ENCODE measurements at regions not wholly inside any gene's neighbourhood (a gene's known extent, or its start where the extent isn't known, plus 50 kb on each side); places are given as distances from the start of the nearest gene placed in this dataset.

GRCh38 chr3:84755860-84756259 is 202.9 kb upstream of the CADM2 start:
- no peaks in the 10 kb centered on the region for H4K20me1 ChIP-seq (replicated peaks in 1 of 2; ENCODE audit: control insufficient read depth in 1 of 2, insufficient read depth in 2 of 2, low read length in 2 of 2)
- no peak overlapping the region for H2AFZ ChIP-seq (ENCODE audit: low read length)
- no peak overlapping the region for H3K4me2 ChIP-seq (ENCODE audit: insufficient read depth in 1 of 2, low read depth in 2 of 2, low read length in 2 of 2)
- no peaks in the 10 kb centered on the region for H3K23me2 ChIP-seq (ENCODE audit: low read depth, low read length)
- H2AK5ac ChIP-seq (ENCODE audit: low read depth, low read length), result no peak overlapping the region
- no peak overlapping the region for H2BK15ac ChIP-seq (ENCODE audit: low read length)
- no peaks in the 10 kb centered on the region for H3K79me2 ChIP-seq (ENCODE audit: control insufficient read depth in 1 of 2, insufficient read depth in 2 of 2, low read length in 2 of 2)
- H2BK20ac ChIP-seq (ENCODE audit: low read length), result no peak overlapping the region
- H3K4ac ChIP-seq (replicated peaks; ENCODE audit: insufficient read length, low read depth, low read length), result no peak overlapping the region
- no peak overlapping the region for H2BK120ac ChIP-seq (replicated peaks; ENCODE audit: low read depth, low read length)
- H3K23ac ChIP-seq (ENCODE audit: insufficient read length), result no peak overlapping the region
- H3K9me3 ChIP-seq (ENCODE audit: insufficient read depth in 2 of 2, low read depth in 1 of 2, low read length in 1 of 2), result peaks cover 0 to 1% of the 10 kb centered on the region in 2 experiments; a peak in 2 of 4 replicates
- H3K14ac ChIP-seq (ENCODE audit: insufficient read length), result no peak overlapping the region
- POLR2A ChIA-PET (ENCODE audit: partially characterized antibody), result interaction anchor here (0.5 kb wide), 1 partner anchor 108 kb away, joined by 4 read pairs; no protein-coding TSS in a partner anchor
- H3K27me3 ChIP-seq (replicated peaks in 1 of 4; ENCODE audit: control insufficient read depth in 3 of 4, extremely low read depth in 1 of 4, insufficient read depth in 3 of 4, low read length in 3 of 4), result no peaks in the 10 kb centered on the region
- no peak for FAIRE-seq
- no peak overlapping the region for H2BK5ac ChIP-seq (ENCODE audit: low read depth, low read length)
- CTCF ChIA-PET (ENCODE audit: partially characterized antibody), result interaction anchor here (0.9 kb wide), 1 partner anchor 17 kb away, joined by 3 read pairs; no protein-coding TSS in a partner anchor
- H3K56ac ChIP-seq (replicated peaks; ENCODE audit: insufficient read length, low read depth, low read length), result no peak overlapping the region
- H3K18ac ChIP-seq (ENCODE audit: extremely low read depth, low read length), result no peak overlapping the region
- H2BK12ac ChIP-seq (ENCODE audit: low read depth, low read length), result no peak overlapping the region
- DNase-seq (ENCODE audit: low read depth in 1 of 2, low spot score in 2 of 2), result no peak
- no peaks in the 10 kb centered on the region for H3K79me1 ChIP-seq (ENCODE audit: low read depth, low read length)
- H3K9ac ChIP-seq (replicated peaks in 1 of 4; ENCODE audit: extremely low read depth in 1 of 4, low read depth in 3 of 4, low read length in 3 of 4), result no peak overlapping the region
- WGBS, 2 experiments (ENCODE audit: extremely low coverage in 1 of 2, insufficient coverage in 1 of 2, insufficient read length in 1 of 2, insufficient replicate concordance in 2 of 2, low coverage in 1 of 2, low lambda C conversion rate in 2 of 2, missing lambda C conversion rate in 1 of 2), result 90% methylated on average over 13 of the region's 13 CpGs; no CpG with 5 or more reads in 1 of the 2 experiments
- H3K27ac ChIP-seq (ENCODE audit: low read depth, low read length), result no peak overlapping the region
- peaks cover 0 to 3% (median 0%) of the 10 kb centered on the region in 4 experiments; a peak in 2 of 7 replicates for H3K4me1 ChIP-seq (replicated peaks in 1 of 4; ENCODE audit: control insufficient read depth in 3 of 4, insufficient read depth in 4 of 4, low read length in 3 of 4)
- no peak overlapping the region for H4K8ac ChIP-seq (ENCODE audit: extremely low read depth, insufficient read depth, low read length)
- no peaks in the 10 kb centered on the region for H3K36me3 ChIP-seq (ENCODE audit: control insufficient read depth in 2 of 4, insufficient read depth in 4 of 4, low read length in 3 of 4)
- H4K91ac ChIP-seq (replicated peaks; ENCODE audit: insufficient read length, low read length), result no peak overlapping the region
- no peak overlapping the region for H4K5ac ChIP-seq (ENCODE audit: insufficient read length, low read depth, low read length)
- no peak overlapping the region for H3K4me3 ChIP-seq (ENCODE audit: extremely low read depth in 1 of 4, insufficient read depth in 2 of 4, low read depth in 3 of 4, low read length in 4 of 4)
- TF ChIP-seq SIN3A (conservative IDR thresholded peaks at IDR 0.05 in 1 of 2, IDR thresholded peaks at IDR 0.05 in 1 of 2; ENCODE audit: low read depth in 1 of 2, low read length in 2 of 2) (no peak), FOSL1 (IDR thresholded peaks at IDR 0.05; ENCODE audit: insufficient read depth, low read depth, low read length) (no peak), SP4 (IDR thresholded peaks at IDR 0.05; ENCODE audit: low read length) (no peak), RXRA (IDR thresholded peaks at IDR 0.05; ENCODE audit: insufficient read depth, low read depth, low read length) (no peak), GABPA (IDR thresholded peaks at IDR 0.05; ENCODE audit: borderline replicate concordance, insufficient read depth, low read length) (no peak), SIX5 (IDR thresholded peaks at IDR 0.05; ENCODE audit: low read depth, low read length) (no peak), RFX5 (IDR thresholded peaks at IDR 0.05; ENCODE audit: borderline replicate concordance, low read depth, low read length) (no peak), EGR1 (IDR thresholded peaks at IDR 0.05; ENCODE audit: borderline replicate concordance, low read depth, low read length) (no peak), TAF7 (optimal IDR thresholded peaks at IDR 0.05; ENCODE audit: borderline replicate concordance, low read depth, low read length) (no peak), ATF3 (IDR thresholded peaks at IDR 0.05; ENCODE audit: insufficient read depth, low read depth, low read length) (no peak), CREB1 (IDR thresholded peaks at IDR 0.05) (no peak)
- TF ChIP-seq, protein P1, sequence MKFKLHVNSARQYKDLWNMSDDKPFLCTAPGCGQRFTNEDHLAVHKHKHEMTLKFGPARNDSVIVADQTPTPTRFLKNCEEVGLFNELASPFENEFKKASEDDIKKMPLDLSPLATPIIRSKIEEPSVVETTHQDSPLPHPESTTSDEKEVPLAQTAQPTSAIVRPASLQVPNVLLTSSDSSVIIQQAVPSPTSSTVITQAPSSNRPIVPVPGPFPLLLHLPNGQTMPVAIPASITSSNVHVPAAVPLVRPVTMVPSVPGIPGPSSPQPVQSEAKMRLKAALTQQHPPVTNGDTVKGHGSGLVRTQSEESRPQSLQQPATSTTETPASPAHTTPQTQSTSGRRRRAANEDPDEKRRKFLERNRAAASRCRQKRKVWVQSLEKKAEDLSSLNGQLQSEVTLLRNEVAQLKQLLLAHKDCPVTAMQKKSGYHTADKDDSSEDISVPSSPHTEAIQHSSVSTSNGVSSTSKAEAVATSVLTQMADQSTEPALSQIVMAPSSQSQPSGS (IDR thresholded peaks at IDR 0.05; ENCODE audit: low read length), result no peak
